CD4-positive, alpha-beta T cell treated with Interleukin-4 for 4 hours (primary cell): ENCODE measurements at regions not wholly inside any gene's neighbourhood (a gene's known extent, or its start where the extent isn't known, plus 50 kb on each side); places are given as distances from the start of the nearest gene placed in this dataset.
"Not testable (repeated sequence)": the region's sequence is repeated elsewhere in the genome, so short reads cannot be mapped to it uniquely, and the experiment has no call there.

Experiments used
- DNase-seq: peaks from one replicate; pipeline ENCODE4 v3.0.0-alpha.2; 2020

GRCh38 chr12:8390001-8390777 is 65.6 kb upstream of the CLEC6A start:
- not testable (repeated sequence) for DNase-seq

DNA sequence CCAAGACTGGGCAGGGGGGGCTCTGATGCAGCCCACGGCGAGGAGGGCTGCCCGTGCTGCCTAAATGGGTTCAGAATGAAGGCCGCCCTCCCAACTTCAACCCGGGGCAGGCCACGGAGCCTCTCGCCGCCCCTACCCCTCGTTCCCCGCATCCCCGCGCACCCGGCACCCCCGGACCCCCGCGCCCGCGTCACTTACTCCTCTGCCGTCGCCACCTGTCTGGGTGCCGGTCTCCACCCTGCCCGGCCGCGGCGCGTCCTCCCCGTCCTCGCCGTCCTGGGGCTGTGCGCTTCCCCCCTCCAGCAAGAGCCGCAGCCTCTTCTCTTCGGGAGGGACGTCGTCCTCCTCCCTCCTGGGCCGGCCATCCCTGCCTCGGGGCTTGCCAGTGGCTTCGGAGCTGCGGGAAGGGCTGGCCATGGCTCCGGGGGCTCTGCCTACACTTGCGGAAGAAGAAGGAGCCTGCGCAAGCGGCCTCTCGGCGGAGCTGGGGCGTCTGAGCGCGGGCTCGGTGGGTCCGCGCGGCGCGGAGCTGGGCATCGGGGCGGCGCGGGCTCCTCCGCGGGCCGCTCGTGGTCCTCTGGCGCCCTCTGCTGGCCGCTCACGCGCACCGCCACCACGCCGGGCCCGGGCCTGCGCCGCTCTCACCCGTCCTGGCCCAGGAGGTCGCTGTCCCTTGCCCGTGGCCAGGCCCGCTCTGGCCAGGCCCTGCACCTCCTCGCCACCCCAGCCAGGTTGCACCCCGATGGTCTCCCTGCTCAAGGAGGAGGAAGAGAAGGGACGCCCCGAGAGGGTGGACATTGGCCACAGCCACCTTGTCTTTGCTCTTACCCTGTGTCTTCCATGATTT is 59.3 kb upstream of the CLEC6A start:
- DNase-seq, result peak; percentile 44

- DNase-seq, result not testable (repeated sequence)
Observed at GRCh38 chr12:8397378-8397777, 58.4 kb upstream of the CLEC6A start.

- DNase-seq, result not testable (repeated sequence)
Observed at GRCh38 chr12:8399496-8400034, 56.2 kb upstream of the CLEC6A start.

DNA sequence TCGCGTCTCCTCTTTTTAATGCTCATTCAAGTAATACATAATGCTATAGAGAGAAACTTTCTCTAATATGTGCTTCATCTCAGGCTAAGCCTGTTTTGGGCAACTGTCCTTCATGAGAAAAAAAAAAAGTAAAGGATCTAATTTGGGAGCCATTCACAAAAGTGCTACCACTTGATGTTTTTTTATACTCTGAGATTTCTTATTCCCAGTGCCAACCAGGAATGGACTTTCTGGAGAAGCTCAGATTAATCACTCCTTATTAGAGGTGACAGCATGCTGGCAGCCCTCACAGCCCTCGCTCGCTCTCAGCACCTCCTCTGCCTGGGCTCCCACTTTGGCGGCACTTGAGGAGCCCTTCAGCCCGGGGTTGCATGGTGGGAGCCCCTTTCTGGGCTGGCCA is 51.9 kb upstream of the CLEC6A start:
- DNase-seq, result not testable (repeated sequence)

DNA sequence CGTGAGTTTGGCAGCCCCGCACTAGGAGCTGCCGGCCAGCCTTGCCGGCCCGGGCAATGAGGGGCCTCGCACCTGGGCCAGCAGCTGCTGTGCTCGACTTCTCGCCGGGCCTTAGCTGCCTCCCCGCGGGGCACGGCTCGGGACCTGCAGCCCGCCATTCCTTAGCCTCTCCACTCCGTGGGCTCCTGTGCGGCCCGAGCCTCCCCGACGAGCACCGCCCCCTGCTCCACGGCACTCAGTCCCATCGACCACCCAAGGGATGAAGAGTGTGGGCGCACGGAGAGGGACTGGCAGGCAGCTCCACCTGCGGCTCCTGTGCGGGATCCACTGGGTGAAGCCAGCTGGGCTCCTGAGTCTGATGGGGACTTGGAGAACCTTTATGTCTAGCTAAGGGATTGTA is 51.4 kb upstream of the CLEC6A start:
- DNase-seq, result not testable (repeated sequence)
